GM23248 (cell line): ENCODE measurements at regions not wholly inside any gene's neighbourhood (a gene's known extent, or its start where the extent isn't known, plus 50 kb on each side); places are given as distances from the start of the nearest gene placed in this dataset.

Experiments used
- DNase-seq: peaks from one replicate; pipeline ENCODE4 v3.0.0-alpha.2; 2015
- H2AFZ ChIP-seq: fragments of 200-600 bp; sonication (generic); 2 replicates; pipeline ENCODE4 v1.6.1; 2016; ENCODE audit warnings: antibody characterized with exemption
- H3F3A ChIP-seq: fragments of 200-600 bp; sonication (generic); 2 replicates; pipeline ENCODE4 v1.6.1; 2016; ENCODE audit warnings: mild to moderate bottlenecking, antibody characterized with exemption, mixed run types; ENCODE audit not compliant: insufficient read depth
- H3K27ac ChIP-seq: fragments of 200-600 bp; sonication (generic); 2 replicates; pipeline ENCODE4 v1.5.1; 2016; ENCODE audit warnings: mild to moderate bottlenecking
- H3K27me3 ChIP-seq: fragments of 200-600 bp; sonication (generic); replicated peaks from 2 replicates; pipeline ENCODE4 v1.6.1; 2016; ENCODE audit warnings: mild to moderate bottlenecking; ENCODE audit not compliant: insufficient read depth
- H3K36me3 ChIP-seq: fragments of 200-600 bp; sonication (generic); 2 replicates; pipeline ENCODE4 v1.6.1; 2016; ENCODE audit warnings: low read depth, mild to moderate bottlenecking
- H3K4me1 ChIP-seq: fragments of 200-600 bp; sonication (generic); 2 replicates; pipeline ENCODE4 v1.6.1; 2016; ENCODE audit warnings: mild to moderate bottlenecking; ENCODE audit not compliant: insufficient read depth
- H3K4me2 ChIP-seq: fragments of 200-600 bp; sonication (generic); one replicate; pipeline ENCODE4 v1.6.1; 2016; ENCODE audit warnings: mild to moderate bottlenecking; ENCODE audit not compliant: unreplicated experiment
- H3K4me3 ChIP-seq: fragments of 200-600 bp; sonication (generic); 2 replicates; pipeline ENCODE4 v1.5.1; 2016; ENCODE audit warnings: mild to moderate bottlenecking
- H3K79me2 ChIP-seq: fragments of 200-600 bp; sonication (generic); 2 replicates; pipeline ENCODE4 v1.6.1; 2016; ENCODE audit warnings: mild to moderate bottlenecking; ENCODE audit not compliant: insufficient read depth
- H3K9ac ChIP-seq: fragments of 200-600 bp; sonication (generic); 2 replicates; pipeline ENCODE4 v1.6.1; 2016; ENCODE audit warnings: mild to moderate bottlenecking
- H3K9me2 ChIP-seq: fragments of 200-600 bp; sonication (generic); 2 replicates; pipeline ENCODE4 v1.6.1; 2016; ENCODE audit warnings: mixed run types, mild to moderate bottlenecking, moderate library complexity; ENCODE audit not compliant: insufficient read depth
- H3K9me3 ChIP-seq: fragments of 200-600 bp; sonication (generic); one replicate; pipeline ENCODE4 v1.6.1; 2017; ENCODE audit warnings: low read depth
- H4K20me1 ChIP-seq: fragments of 200-600 bp; sonication (generic); 2 replicates; pipeline ENCODE4 v1.6.0; 2016; ENCODE audit not compliant: insufficient read depth
- EZH2 ChIP-seq: fragments of 200-600 bp; sonication (generic); IDR thresholded peaks from 2 replicates; pipeline ENCODE4 v1.6.1; 2018; ENCODE audit warnings: antibody characterized with exemption, mild to moderate bottlenecking; ENCODE audit not compliant: insufficient read depth, poor library complexity, severe bottlenecking
- EZH2phosphoT487 ChIP-seq: fragments of 200-600 bp; sonication (generic); IDR thresholded peaks from 2 replicates; pipeline ENCODE4 v1.6.1; 2018; ENCODE audit warnings: antibody characterized with exemption, moderate library complexity, mild to moderate bottlenecking, low read depth; ENCODE audit not compliant: insufficient read depth
- WGBS, 2 experiments: methylation state at CpG; one replicate each; pipeline ENCODE4 v1.1.6; 2015 to 2017; ENCODE audit warnings: low lambda C conversion rate in 2 of 2, low coverage in 1 of 2; ENCODE audit errors: missing lambda C conversion rate in 2 of 2; 5-methylcytosine and 5-hydroxymethylcytosine counted together
- in situ Hi-C: fragments of 300-500 bp; cut with MboI; formaldehyde crosslinking; loops from 2 replicates; pipeline ENCODE4 v1.15.0; 2020

GRCh38 chr10:128519581-128519980 is 393.4 kb upstream of the MKI67 start:
- Histone ChIP-seq H3K4me3 (no peak overlapping the region), H3K4me1 (no peaks in the 10 kb centered on the region), H4K20me1 (no peaks in the 10 kb centered on the region), H3K27me3 (no peaks in the 10 kb centered on the region), H3K9me3 (no peaks in the 10 kb centered on the region), H3K36me3 (no peaks in the 10 kb centered on the region), H3F3A (no peaks in the 10 kb centered on the region), H2AFZ (no peak overlapping the region), H3K4me2 (no peak overlapping the region), H3K79me2 (no peaks in the 10 kb centered on the region), H3K9me2 (no peaks in the 10 kb centered on the region), H3K27ac (no peak overlapping the region), H3K9ac (no peak overlapping the region)
- TF ChIP-seq EZH2, result no peak
- TF ChIP-seq EZH2phosphoT487, result no peak
- DNase-seq, result no peak
- in situ Hi-C loops, result no loop called here
- WGBS, 2 experiments, result 17 to 27% methylated on average over 6 of the region's 6 CpGs

- no peaks in the 10 kb centered on the region for H3K9me3 ChIP-seq
- no peak overlapping the region for H3K4me3 ChIP-seq
- no peak overlapping the region for H3K4me2 ChIP-seq
- in situ Hi-C loops, result no loop called here
- H2AFZ ChIP-seq, result no peak overlapping the region
- H3K27me3 ChIP-seq, result no peaks in the 10 kb centered on the region
- 32% methylated on average over 11 of the region's 11 CpGs for WGBS, 2 experiments
- no peak for DNase-seq
- no peaks in the 10 kb centered on the region for H3K4me1 ChIP-seq
- no peaks in the 10 kb centered on the region for H4K20me1 ChIP-seq
- H3K36me3 ChIP-seq, result no peaks in the 10 kb centered on the region
- H3K9me2 ChIP-seq, result no peaks in the 10 kb centered on the region
- H3K27ac ChIP-seq, result no peak overlapping the region
- TF ChIP-seq EZH2phosphoT487 (no peak), EZH2 (no peak)
- no peak overlapping the region for H3K9ac ChIP-seq
- no peaks in the 10 kb centered on the region for H3K79me2 ChIP-seq
- no peaks in the 10 kb centered on the region for H3F3A ChIP-seq
These were observed 394.1 kb upstream of the MKI67 start for GRCh38 chr10:128520211-128520815.

- Histone ChIP-seq H3K27me3 (no peaks in the 10 kb centered on the region), H3K4me2 (no peak overlapping the region), H3K9ac (no peak overlapping the region), H3K36me3 (no peaks in the 10 kb centered on the region), H3F3A (no peaks in the 10 kb centered on the region), H3K79me2 (no peaks in the 10 kb centered on the region), H4K20me1 (no peaks in the 10 kb centered on the region), H3K4me1 (no peaks in the 10 kb centered on the region), H3K9me2 (no peaks in the 10 kb centered on the region), H3K9me3 (no peaks in the 10 kb centered on the region), H3K27ac (no peak overlapping the region), H2AFZ (no peak overlapping the region), H3K4me3 (no peak overlapping the region)
- in situ Hi-C loops, result no loop called here
- whole genome bisulfite sequencing, 2 experiments, result 24 to 26% methylated on average over 9 of the region's 9 CpGs
- DNase-seq, result no peak
- no peak for TF ChIP-seq EZH2phosphoT487
- TF ChIP-seq EZH2, result no peak
These were observed 396.5 kb upstream of the MKI67 start for GRCh38 chr10:128522551-128523308.

- no peak overlapping the region for H2AFZ ChIP-seq
- DNase-seq, result no peak
- H4K20me1 ChIP-seq, result no peaks in the 10 kb centered on the region
- H3K79me2 ChIP-seq, result no peaks in the 10 kb centered on the region
- no peaks in the 10 kb centered on the region for H3F3A ChIP-seq
- no peak overlapping the region for H3K4me3 ChIP-seq
- no peaks in the 10 kb centered on the region for H3K9me3 ChIP-seq
- H3K27me3 ChIP-seq, result no peaks in the 10 kb centered on the region
- no peak overlapping the region for H3K4me2 ChIP-seq
- TF ChIP-seq EZH2phosphoT487, result no peak
- no peaks in the 10 kb centered on the region for H3K36me3 ChIP-seq
- in situ Hi-C loops, result no loop called here
- no peak overlapping the region for H3K27ac ChIP-seq
- no peaks in the 10 kb centered on the region for H3K4me1 ChIP-seq
- H3K9ac ChIP-seq, result no peak overlapping the region
- 22 to 23% methylated on average over 4 of the region's 4 CpGs for WGBS, 2 experiments
- no peaks in the 10 kb centered on the region for H3K9me2 ChIP-seq
These were observed 399.2 kb upstream of the MKI67 start for GRCh38 chr10:128525444-128525843.
